ENCODE measurements at regions not wholly inside any gene's neighbourhood (a gene's known extent, or its start where the extent isn't known, plus 50 kb on each side); places are given as distances from the start of the nearest gene placed in this dataset.
A peak's percentile ranks its signal among the peaks of the same experiment; 100 is the strongest.
"Not testable (repeated sequence)": the region's sequence is repeated elsewhere in the genome, so short reads cannot be mapped to it uniquely, and the experiment has no call there.

DNA sequence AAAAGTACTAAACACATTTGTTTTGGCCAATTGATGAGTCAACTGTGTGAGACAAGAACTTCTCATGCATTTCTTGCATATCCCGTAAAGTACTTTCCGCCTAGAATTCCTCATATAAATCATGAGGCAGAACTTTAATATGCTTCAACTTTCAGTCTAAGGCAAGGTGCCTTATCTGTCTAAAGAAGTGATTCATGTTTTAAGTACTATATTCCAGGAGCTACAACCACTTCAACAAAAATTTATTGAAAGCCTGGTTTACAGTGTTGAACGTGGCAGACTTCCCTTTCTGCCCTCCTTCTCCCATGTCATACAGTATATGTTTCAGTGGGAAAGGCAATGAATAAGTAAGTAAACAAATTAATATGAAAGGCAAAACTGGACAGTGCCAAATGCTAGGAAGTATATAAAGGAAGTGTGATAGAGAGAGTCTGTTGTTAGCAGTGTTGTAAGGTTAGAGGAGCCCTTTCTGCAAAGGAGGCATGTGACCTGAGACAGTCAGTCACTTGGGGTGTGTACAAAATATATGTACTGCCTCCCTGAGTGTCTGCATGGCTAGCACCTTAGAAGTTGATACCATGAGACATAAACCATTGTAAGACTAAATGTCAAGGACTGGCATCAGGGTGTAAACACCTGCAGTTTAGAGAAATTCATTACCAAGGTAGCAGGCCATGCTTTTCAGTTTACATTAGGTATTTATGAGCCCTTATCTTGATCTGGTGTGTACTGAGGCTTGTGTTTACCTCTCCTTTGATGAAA is 362.2 kb downstream of the SRGAP2C start:
- intact Hi-C loops (cut with DNase I), result no loop called here
- no peaks in the 10 kb centered on the region for H3K9me3 ChIP-seq
- H3K27me3 ChIP-seq, result no peaks in the 10 kb centered on the region
- H3K27ac ChIP-seq, result no peak overlapping the region
- H3K4me3 ChIP-seq, result no peak overlapping the region
- peak; percentile 64 for ATAC-seq
- H3K4me1 ChIP-seq, result no peaks in the 10 kb centered on the region
- DNase-seq, result no peak
- H3K36me3 ChIP-seq, result no peaks in the 10 kb centered on the region
- TF ChIP-seq CTCF (IDR thresholded peaks at IDR 0.05), result no peak

DNA sequence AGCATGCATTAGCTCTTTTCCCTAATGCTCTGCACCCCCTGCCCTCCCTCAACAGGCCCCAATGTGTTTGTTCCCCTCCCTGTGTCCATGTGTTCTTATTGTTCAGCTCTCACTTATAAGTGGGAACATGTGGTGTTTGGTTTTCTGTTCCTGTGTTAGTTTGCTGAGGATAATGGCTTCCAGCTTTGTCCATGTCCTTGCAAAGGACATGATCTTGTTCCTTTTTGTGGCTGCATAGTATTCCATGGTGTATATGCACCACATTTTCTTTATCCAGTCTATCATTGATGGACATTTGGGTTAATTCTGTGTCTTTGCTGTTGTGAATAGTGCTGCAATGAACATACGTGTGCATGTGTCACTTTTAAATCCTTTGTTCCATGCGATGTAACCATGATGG is 363.0 kb downstream of the SRGAP2C start:
- H3K36me3 ChIP-seq; H3K27me3 ChIP-seq; H3K4me3 ChIP-seq; intact Hi-C loops (cut with DNase I); DNase-seq; ATAC-seq; H3K9me3 ChIP-seq; H3K27ac ChIP-seq; H3K4me1 ChIP-seq: not testable (repeated sequence)

- ATAC-seq; H3K4me3 ChIP-seq; intact Hi-C loops (cut with DNase I); H3K36me3 ChIP-seq; H3K4me1 ChIP-seq; H3K27me3 ChIP-seq; H3K9me3 ChIP-seq; H3K27ac ChIP-seq; DNase-seq: not testable (repeated sequence)
Observed at GRCh38 chr1:121550817-121551216, 366.0 kb downstream of the SRGAP2C start.

DNA sequence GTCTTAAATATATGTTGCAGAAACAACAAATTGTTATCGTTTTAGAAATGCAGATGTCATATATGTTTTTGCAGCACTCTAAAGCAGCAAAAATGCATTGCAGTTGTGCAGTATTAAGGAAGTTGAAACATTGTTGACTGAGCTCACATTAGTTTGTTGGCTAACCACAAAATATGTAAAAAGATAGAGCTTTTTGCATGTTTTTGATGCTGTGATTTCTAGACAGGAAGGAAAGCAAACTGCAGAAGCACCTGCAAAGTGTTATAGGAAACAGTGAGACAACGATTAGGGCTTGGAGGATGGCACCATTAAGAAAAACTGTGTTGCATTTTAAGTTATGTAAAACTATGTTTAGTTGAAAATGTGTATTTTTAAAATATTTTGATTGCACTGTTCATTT is 366.7 kb downstream of the SRGAP2C start:
- H3K9me3 ChIP-seq; DNase-seq; intact Hi-C loops (cut with DNase I); ATAC-seq; H3K36me3 ChIP-seq; H3K4me3 ChIP-seq; H3K27ac ChIP-seq; H3K4me1 ChIP-seq; H3K27me3 ChIP-seq: not testable (repeated sequence)

- DNase-seq; H3K4me3 ChIP-seq; intact Hi-C loops (cut with DNase I); H3K36me3 ChIP-seq; H3K27ac ChIP-seq; ATAC-seq; H3K27me3 ChIP-seq; H3K9me3 ChIP-seq; H3K4me1 ChIP-seq: not testable (repeated sequence)
Observed at GRCh38 chr1:121556560-121556959, 371.8 kb downstream of the SRGAP2C start.

DNA sequence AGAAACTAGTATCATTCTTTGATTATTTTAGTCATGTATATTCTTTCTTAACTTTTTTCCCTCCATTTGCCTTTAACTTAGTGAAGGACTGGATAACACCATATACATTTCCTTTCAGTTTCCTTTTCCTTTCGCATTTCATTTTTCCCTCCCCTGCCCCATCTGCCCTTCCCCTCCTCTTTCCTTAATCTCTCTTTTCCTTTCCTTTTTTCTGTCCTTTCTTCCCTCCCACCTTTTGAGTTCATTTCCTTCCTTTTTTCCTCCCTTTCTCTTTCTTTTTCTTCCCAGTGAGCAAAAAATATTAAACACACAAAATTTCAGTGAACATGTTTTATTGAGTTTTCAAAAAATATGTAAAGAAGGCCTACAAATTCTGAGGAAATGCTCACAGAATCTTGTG is 373.3 kb downstream of the SRGAP2C start:
- intact Hi-C loops (cut with DNase I); H3K4me1 ChIP-seq; H3K36me3 ChIP-seq; H3K9me3 ChIP-seq; H3K4me3 ChIP-seq; H3K27ac ChIP-seq; ATAC-seq; DNase-seq; H3K27me3 ChIP-seq: not testable (repeated sequence)

GRCh38 chr1:121558514-121558913 is 373.7 kb downstream of the SRGAP2C start:
- H3K4me3 ChIP-seq, result no peak overlapping the region
- DNase-seq (no peak), ATAC-seq (no peak)
- TF ChIP-seq CTCF (IDR thresholded peaks at IDR 0.05), result no peak
- H3K36me3 ChIP-seq, result no peaks in the 10 kb centered on the region
- H3K27ac ChIP-seq, result no peak overlapping the region
- no peaks in the 10 kb centered on the region for H3K27me3 ChIP-seq
- no peaks in the 10 kb centered on the region for H3K9me3 ChIP-seq
- intact Hi-C loops (cut with DNase I), result no loop called here
- no peaks in the 10 kb centered on the region for H3K4me1 ChIP-seq

DNA sequence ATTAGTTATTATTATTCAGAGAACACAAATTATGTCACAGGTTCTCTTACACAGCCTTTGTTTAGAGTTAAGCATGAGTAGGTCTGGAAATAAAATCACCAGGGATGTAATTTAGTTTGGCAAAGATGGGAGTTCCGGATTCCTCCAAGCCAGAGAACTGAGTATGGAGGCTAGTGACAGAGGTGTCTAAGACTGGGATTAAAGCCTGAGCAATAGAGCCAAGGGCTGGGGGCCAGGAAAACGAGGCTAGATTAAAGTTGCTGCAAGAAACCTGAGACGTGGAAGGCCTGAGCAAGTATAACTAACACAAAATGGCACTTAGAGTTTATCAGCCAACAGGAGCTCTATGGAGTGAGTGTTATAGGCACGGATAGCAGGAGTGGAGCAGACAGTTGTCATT is 381.6 kb downstream of the SRGAP2C start:
- intact Hi-C loops (cut with DNase I), result no loop called here
- DNase-seq (no peak), ATAC-seq (no peak)
- Histone ChIP-seq H3K27ac (no peak overlapping the region), H3K9me3 (no peaks in the 10 kb centered on the region), H3K36me3 (no peaks in the 10 kb centered on the region), H3K4me1 (no peaks in the 10 kb centered on the region), H3K4me3 (no peak overlapping the region), H3K27me3 (no peaks in the 10 kb centered on the region)
- no peak for TF ChIP-seq CTCF (IDR thresholded peaks at IDR 0.05)

Measured in upper lobe of right lung (tissue), 1 donor.